Heart right ventricle (tissue), 16 donors: ENCODE measurements at regions not wholly inside any gene's neighbourhood (a gene's known extent, or its start where the extent isn't known, plus 50 kb on each side); places are given as distances from the start of the nearest gene placed in this dataset.

ENCODE experiments used
- ATAC-seq, 8 donors: fragments of 200-7000 bp; cut with Tn5 transposase; one replicate each; pipeline ENCODE4 v1.9.1; 2020; ENCODE audit warnings: mild to moderate bottlenecking in 8 of 8, moderate library complexity in 8 of 8, moderate number of reproducible peaks in 1 of 8
- DNase-seq, 2 donors: peaks; one replicate each; pipeline ENCODE4 v3.0.0-alpha.2; 2020
- H3K27ac ChIP-seq, 10 donors: fragments of 200-600 bp; sonication (generic) in 2 of 10; one replicate each; pipeline versions ENCODE4 v1.5.0 to v1.8.0; 2020 to 2022; ENCODE audit warnings: mild to moderate bottlenecking in 3 of 10
- H3K27me3 ChIP-seq, 7 donors: fragments of 200-600 bp; one replicate each; pipeline ENCODE4 v1.8.0; 2021 to 2022; ENCODE audit warnings: mild to moderate bottlenecking in 2 of 7
- H3K36me3 ChIP-seq, 9 donors: fragments of 200-600 bp; sonication (generic) in 1 of 9; one replicate each; pipeline versions ENCODE4 v1.5.0 to v1.8.0; 2020 to 2022; ENCODE audit warnings: mild to moderate bottlenecking in 2 of 9
- H3K4me1 ChIP-seq, 9 donors: fragments of 200-600 bp; sonication (generic) in 1 of 9; one replicate each; pipeline versions ENCODE4 v1.5.0 to v1.8.0; 2020 to 2022; ENCODE audit warnings: mild to moderate bottlenecking in 4 of 9
- H3K4me3 ChIP-seq, 10 donors: fragments of 200-600 bp; sonication (generic) in 2 of 10; one replicate each; pipeline versions ENCODE4 v1.5.0 to v1.8.0; 2020 to 2022; ENCODE audit warnings: mild to moderate bottlenecking in 7 of 10, moderate library complexity in 2 of 10
- H3K9me3 ChIP-seq, 11 donors: fragments of 200-600 bp in 10 of 11; sonication (generic) in 2 of 11; one replicate each; pipeline versions ENCODE4 v1.5.0 to v1.8.0; 2013 to 2022; ENCODE audit warnings: mild to moderate bottlenecking in 2 of 11, control low read depth in 1 of 11, moderate library complexity in 1 of 11
- WGBS, 2 donors: extraction: QIAGEN DNeasy Blood & Tissue Kit; methylation state at CpG; one replicate each; pipeline ENCODE4 v1.1.7; 2013; ENCODE audit warnings: inconsistent platforms in 1 of 2; 5-methylcytosine and 5-hydroxymethylcytosine counted together
- intact Hi-C, 10 donors: fragments of 100-400 bp; cut with DNase I; formaldehyde crosslinking; loops; one replicate each; pipeline versions ENCODE4 v1.11.1 to v1.14.2; 2022
- TF ChIP-seq, protein P1 (sequence below), 9 donors: fragments of 200-600 bp; sonication (generic) in 2 of 9; IDR thresholded peaks; one replicate each; pipeline versions ENCODE4 v1.5.0 to v1.8.0; 2021 to 2022; ENCODE audit warnings: antibody characterized with exemption in 9 of 9, mild to moderate bottlenecking in 5 of 9, moderate library complexity in 1 of 9
- donor health status: Arrhythmogenic right ventricular cardiomyopathy.
- donor health status: ischemic (EF 13 %, LVEDD 7.1; RV severe dilation, severe dysfunction).
- donor health status: healthy with polysubstance abuse.
- donor health status: DM: no; HTN: yes; CAD: no.
- donor health status: DM: no; HTN: no; CAD: no.
- donor health status: ischemic (EF 25% LVEDD 6.9; RV normal size, moderate dysfunction).
- donor health status: ischemic (EF 25% LVEDD 5.7; RV mildly dilated, moderate dysfunction).
- donor health status: healthy.
- donor health status: DM: yes; HTN: yes; CAD: no.
- donor health status: Ischemic cardiomyopathy.
- donor health status: ischemic (EF 35%, LVEDD 5.7; RV mildly dilated, moderate dysfunction).
- donor health status: nonischemic (EF 11% LVEDD 7.7; RV severe dilation, severe dysfunction).
- donor health status: DM: yes; HTN: yes; CAD: no.
- donor health status: PGD.
- donor health status: ischemic (EF 29% LVEDD 5.4; RV normal size, mild dysfunction).
- donor health status: nonischemic (EF 23%, LVEDD 6.1; RV moderate dilation, normal function).

DNA sequence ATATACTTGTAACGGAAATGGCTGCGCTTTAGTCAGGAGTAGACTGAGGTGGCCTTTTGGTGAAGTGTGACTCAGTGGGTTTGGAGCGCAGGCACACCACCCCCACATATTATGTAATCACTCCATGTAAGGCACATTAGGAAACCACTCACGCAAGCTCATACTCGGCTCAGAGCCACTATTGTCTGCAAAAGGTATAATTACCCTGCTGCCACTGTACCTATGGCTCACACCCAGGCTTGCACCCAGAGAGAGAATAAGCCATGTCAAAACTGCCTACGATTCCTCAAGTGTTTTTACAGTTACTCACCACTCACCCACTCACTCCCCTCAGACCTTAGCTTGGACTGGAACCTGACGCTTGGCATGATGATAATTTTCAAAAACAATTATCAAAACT, 611.9 kb upstream of the CCDC54 start:
- Histone ChIP-seq H3K4me3 (no peak overlapping the region), H3K27me3 (no peaks in the 10 kb centered on the region), H3K27ac (no peak overlapping the region), H3K36me3 (no peaks in the 10 kb centered on the region), H3K9me3 (peaks cover 0 to 6% (median 0%) of the 10 kb centered on the region in 11 donors), H3K4me1 (no peaks in the 10 kb centered on the region)
- TF ChIP-seq, protein P1, sequence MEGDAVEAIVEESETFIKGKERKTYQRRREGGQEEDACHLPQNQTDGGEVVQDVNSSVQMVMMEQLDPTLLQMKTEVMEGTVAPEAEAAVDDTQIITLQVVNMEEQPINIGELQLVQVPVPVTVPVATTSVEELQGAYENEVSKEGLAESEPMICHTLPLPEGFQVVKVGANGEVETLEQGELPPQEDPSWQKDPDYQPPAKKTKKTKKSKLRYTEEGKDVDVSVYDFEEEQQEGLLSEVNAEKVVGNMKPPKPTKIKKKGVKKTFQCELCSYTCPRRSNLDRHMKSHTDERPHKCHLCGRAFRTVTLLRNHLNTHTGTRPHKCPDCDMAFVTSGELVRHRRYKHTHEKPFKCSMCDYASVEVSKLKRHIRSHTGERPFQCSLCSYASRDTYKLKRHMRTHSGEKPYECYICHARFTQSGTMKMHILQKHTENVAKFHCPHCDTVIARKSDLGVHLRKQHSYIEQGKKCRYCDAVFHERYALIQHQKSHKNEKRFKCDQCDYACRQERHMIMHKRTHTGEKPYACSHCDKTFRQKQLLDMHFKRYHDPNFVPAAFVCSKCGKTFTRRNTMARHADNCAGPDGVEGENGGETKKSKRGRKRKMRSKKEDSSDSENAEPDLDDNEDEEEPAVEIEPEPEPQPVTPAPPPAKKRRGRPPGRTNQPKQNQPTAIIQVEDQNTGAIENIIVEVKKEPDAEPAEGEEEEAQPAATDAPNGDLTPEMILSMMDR (IDR thresholded peaks at IDR 0.05): no peak
- 86 to 89% methylated on average over 7 of the region's 7 CpGs for WGBS, 2 donors
- DNase-seq (no peak), ATAC-seq (no peak)
- intact Hi-C loops: no loop called here

DNA sequence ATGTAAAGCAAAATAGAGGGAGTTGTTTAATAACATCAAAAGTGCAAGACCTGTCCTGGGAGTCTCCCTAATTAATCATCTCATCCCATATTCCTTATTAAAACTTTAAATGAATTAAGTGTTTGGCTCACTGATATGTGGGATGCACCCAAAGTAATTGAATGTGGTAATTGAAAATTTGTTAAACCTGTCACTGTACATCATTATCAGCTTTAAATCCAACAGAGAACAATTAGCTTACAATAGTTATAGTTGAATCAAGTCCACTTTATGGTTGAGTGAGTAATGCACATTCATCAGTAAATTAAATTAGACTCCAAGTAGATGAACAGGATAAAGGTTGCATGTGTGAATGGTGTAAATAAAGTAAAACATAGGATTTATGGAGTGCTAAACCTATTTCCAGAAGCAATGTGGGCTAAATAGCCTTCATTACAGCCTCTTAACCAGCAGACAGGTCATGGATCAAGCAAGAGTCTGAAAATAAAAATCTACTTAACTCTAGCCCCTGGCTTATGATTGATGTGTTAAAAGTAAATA, 608.2 kb upstream of the CCDC54 start:
- Histone ChIP-seq H3K27me3 (no peaks in the 10 kb centered on the region), H3K36me3 (no peaks in the 10 kb centered on the region), H3K4me3 (no peak overlapping the region), H3K4me1 (no peaks in the 10 kb centered on the region), H3K9me3 (peaks cover 0 to 6% (median 0%) of the 10 kb centered on the region in 11 donors), H3K27ac (no peak overlapping the region)
- TF ChIP-seq, protein P1 (IDR thresholded peaks at IDR 0.05): no peak
- DNase-seq (no peak), ATAC-seq (no peak)
- intact Hi-C loops: no loop called here

DNA sequence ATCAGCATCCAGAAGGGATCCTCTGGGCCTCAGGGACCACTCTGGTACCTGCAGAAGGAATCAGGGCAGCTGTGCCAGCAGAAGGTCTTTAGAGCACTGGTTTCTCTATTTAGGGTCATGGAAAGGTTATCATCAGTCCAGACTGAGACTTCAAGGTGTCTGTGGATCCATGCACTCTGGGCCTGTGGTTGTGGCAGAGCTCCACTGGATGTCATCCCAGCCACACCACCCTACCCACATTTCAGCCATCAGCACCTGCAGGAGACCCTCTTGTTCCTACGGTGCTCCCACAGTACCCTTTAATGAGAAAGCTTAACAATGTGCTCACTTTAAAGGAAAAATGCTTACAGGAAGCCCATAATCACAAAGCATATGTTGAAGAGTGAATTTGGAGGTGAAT, 603.4 kb upstream of the CCDC54 start:
- H3K36me3 ChIP-seq: no peaks in the 10 kb centered on the region
- peaks cover 0 to 7% (median 0%) of the 10 kb centered on the region in 11 donors for H3K9me3 ChIP-seq
- TF ChIP-seq, protein P1 (IDR thresholded peaks at IDR 0.05): no peak
- no peak overlapping the region for H3K4me3 ChIP-seq
- no peaks in the 10 kb centered on the region for H3K27me3 ChIP-seq
- intact Hi-C loops: no loop called here
- ATAC-seq: no peak
- WGBS, 2 donors: 75 to 79% methylated on average over 1 of the region's 1 CpG
- no peak overlapping the region for H3K27ac ChIP-seq
- H3K4me1 ChIP-seq: no peaks in the 10 kb centered on the region
- no peak for DNase-seq

DNA sequence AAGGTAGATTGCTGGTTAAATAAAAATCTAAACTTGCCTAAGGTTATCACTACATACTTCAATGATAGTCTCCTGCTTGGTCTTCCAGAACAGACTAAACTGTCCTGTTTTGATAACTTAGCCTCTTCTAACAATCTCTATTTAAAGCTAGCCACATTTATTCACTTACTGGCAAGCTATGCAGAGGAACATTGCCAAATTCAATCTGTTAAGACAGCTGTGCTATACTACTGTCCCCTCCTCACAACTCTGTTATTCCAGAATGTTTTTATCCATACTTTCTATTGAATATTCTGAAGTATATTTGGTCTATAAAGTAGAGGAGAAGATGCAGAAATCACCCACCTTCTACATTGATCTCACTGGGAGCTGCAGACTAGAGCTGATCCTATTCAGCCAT, 594.0 kb upstream of the CCDC54 start:
- Histone ChIP-seq H3K36me3 (no peaks in the 10 kb centered on the region), H3K4me1 (no peaks in the 10 kb centered on the region), H3K27ac (no peak overlapping the region), H3K4me3 (no peak overlapping the region), H3K27me3 (no peaks in the 10 kb centered on the region), H3K9me3 (no peaks in the 10 kb centered on the region)
- intact Hi-C loops: no loop called here
- no peak for DNase-seq
- no peak for ATAC-seq
- TF ChIP-seq, protein P1 (IDR thresholded peaks at IDR 0.05): no peak
